ENCODE measurements at regions not wholly inside any gene's neighbourhood (a gene's known extent, or its start where the extent isn't known, plus 50 kb on each side); places are given as distances from the start of the nearest gene placed in this dataset.
"Not testable (repeated sequence)": the region's sequence is repeated elsewhere in the genome, so short reads cannot be mapped to it uniquely, and the experiment has no call there.

DNA sequence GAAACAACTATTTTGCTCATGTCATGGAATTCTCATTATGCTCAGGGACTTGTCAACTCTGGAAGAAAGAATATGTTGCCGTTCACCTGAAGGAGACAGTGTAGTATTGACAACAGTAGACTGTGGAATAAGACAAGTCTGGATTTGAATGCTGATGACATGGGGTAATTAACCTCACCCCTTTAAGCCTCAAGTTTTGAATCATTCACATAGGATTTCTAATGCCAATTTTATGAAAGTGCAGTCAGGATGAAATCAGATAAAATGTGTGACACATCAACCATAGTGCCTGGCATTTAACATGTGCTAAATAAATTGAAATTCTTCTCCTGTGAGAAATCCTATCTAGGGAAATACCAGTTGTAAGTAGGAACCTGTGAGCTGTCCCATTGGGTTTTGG, 305.8 kb downstream of the KIF20B start:
- TF ChIP-seq, protein P1, sequence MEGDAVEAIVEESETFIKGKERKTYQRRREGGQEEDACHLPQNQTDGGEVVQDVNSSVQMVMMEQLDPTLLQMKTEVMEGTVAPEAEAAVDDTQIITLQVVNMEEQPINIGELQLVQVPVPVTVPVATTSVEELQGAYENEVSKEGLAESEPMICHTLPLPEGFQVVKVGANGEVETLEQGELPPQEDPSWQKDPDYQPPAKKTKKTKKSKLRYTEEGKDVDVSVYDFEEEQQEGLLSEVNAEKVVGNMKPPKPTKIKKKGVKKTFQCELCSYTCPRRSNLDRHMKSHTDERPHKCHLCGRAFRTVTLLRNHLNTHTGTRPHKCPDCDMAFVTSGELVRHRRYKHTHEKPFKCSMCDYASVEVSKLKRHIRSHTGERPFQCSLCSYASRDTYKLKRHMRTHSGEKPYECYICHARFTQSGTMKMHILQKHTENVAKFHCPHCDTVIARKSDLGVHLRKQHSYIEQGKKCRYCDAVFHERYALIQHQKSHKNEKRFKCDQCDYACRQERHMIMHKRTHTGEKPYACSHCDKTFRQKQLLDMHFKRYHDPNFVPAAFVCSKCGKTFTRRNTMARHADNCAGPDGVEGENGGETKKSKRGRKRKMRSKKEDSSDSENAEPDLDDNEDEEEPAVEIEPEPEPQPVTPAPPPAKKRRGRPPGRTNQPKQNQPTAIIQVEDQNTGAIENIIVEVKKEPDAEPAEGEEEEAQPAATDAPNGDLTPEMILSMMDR (IDR thresholded peaks at IDR 0.05; ENCODE audit: borderline replicate concordance, insufficient read depth, low read depth, low read length) = no peak
- no peak overlapping the region for H3K4me3 ChIP-seq (ENCODE audit: low read depth, low read length)

DNA sequence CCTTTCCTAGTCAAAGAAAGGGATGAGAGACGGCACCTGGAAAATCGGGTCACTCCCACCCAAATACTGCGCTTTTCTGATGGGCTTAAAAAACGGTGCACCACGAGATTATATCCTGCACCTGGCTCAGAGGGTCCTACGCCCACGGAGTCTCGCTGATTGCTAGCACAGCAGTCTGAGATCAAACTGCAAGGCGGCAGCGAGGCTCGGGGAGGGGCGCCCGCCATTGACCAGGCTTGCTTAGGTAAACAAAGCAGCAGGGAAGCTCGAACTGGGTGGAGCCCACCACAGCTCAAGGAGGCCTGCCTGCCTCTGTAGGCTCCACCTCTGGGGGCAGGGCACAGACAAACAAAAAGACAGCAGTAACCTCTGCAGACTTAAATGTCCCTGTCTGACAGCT, 309.9 kb downstream of the KIF20B start:
- not testable (repeated sequence) for H3K4me3 ChIP-seq (ENCODE audit: low read depth, low read length)

DNA sequence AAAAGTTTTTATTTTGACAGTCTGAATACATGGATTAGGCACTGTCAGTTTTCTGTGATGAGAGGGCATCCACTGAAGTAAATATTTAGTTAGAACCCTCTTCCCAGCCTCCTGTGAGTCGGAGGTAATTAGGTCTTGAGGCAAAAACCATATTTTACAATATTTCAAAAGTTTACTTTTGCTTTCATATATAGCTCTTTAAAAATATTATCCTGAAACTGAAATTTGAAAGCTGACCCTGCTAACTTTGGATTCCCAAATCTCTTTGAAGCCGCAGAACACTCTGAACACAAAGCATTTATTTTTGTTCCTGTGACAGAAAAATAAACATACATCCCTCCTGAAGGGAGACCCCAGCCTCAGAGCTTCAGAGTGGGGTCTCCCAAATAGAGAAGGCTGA, 317.4 kb downstream of the KIF20B start:
- no peak overlapping the region for H3K4me3 ChIP-seq (ENCODE audit: low read depth, low read length)
- TF ChIP-seq, protein P1 (IDR thresholded peaks at IDR 0.05; ENCODE audit: borderline replicate concordance, insufficient read depth, low read depth, low read length) = no peak

DNA sequence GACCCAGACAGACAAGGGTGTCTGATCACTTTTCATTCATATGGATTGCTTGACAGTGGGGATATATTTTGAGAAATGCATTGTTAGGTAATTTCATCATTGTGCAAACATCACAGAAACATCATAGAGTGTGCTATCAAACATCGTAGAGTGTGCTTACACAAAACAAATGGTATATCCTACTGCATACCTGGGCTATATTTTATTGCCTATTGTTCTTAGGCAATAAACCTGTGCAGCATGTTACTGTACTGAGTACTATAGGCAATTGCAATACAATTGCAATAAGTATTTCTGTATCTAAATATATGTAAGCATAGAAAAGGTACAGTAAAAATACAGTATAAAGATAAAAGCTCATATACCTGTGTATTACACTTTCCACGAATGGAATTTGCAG, 319.1 kb downstream of the KIF20B start:
- TF ChIP-seq, protein P1 (IDR thresholded peaks at IDR 0.05; ENCODE audit: borderline replicate concordance, insufficient read depth, low read depth, low read length) = no peak
- H3K4me3 ChIP-seq (ENCODE audit: low read depth, low read length) = no peak overlapping the region

DNA sequence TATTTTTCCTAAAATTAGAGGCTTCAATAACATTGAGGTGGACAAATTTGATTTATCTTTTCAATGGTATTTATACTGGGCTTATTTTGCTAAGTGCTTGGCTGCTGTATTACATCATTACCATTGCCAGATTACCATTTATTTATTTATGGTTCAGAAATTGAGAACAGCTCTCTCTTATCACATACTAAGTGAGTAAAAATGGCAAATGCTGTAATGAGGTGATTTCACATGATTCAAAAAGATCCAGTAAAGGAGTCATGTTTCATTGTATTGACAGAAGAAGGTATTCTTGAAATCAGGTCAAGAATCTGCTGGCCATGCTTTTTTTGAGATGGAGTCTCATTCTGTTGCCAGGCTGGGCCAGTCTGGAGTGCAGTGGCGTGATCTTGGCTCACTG, 322.6 kb downstream of the KIF20B start:
- TF ChIP-seq, protein P1 (IDR thresholded peaks at IDR 0.05; ENCODE audit: borderline replicate concordance, insufficient read depth, low read depth, low read length) = no peak

DNA sequence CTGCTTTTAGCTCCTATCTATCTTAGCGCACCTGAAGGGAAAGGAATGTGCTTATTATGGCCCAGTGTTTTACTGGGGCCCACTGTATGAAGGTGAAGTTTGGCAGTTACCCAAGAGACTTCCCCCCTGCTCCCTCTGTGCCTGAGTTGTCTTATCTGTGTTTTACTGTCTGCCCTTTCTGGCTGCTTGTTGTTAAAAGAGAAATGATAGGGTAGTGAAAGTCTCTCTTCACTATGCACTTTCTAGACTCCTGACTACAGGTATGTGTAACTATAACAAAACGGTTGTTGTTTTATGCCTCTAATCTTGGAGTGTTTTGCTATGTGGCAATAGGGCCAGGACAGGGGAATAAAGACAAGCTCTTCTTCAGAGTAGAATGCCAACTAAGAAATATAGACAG, 326.9 kb downstream of the KIF20B start:
- H3K4me3 ChIP-seq (ENCODE audit: low read depth, low read length) = no peak overlapping the region
- TF ChIP-seq, protein P1 (IDR thresholded peaks at IDR 0.05; ENCODE audit: borderline replicate concordance, insufficient read depth, low read depth, low read length) = no peak

More for the DNA sequence above, 322.6 kb downstream of the KIF20B start:
- no peak overlapping the region for H3K4me3 ChIP-seq (ENCODE audit: low read depth, low read length)

DNA sequence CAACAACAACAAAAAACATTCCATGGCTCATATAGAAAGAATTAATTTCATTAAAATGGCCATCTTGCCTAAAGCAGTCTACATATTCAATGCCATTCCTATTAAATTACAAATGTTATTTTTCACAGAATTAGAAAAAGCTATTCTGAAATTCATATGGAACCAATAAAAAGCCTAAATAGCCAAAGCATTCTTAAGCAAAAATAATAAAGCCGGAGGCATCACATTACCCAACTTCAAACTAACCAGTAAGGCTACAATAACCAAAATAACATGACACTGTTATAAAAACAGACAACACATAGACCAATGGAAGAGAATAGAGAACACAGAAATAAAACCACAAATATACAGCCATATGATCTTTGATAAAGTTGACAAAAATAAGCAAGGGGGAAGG, 330.4 kb downstream of the KIF20B start:
- TF ChIP-seq, protein P1 (IDR thresholded peaks at IDR 0.05; ENCODE audit: borderline replicate concordance, insufficient read depth, low read depth, low read length) = no peak
- no peak overlapping the region for H3K4me3 ChIP-seq (ENCODE audit: low read depth, low read length)

DNA sequence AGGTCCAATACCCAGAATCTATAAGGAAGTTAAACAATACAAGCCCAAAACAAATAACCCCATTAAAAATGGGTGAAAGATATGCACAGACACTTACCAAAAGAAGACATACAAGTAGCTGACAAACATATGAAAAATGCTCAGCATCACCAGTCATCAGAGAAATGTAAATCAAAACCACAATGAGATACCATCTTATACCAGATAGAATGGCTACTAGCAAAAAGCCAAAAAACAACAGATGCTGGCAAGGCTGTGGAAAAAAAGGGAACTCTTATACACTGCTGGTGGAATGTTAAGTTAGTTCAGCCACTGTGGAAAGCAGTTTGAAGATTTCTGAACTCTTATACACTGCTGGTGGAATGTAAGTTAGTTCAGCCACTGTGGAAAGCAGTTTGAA, 331.1 kb downstream of the KIF20B start:
- TF ChIP-seq, protein P1 (IDR thresholded peaks at IDR 0.05; ENCODE audit: borderline replicate concordance, insufficient read depth, low read depth, low read length) = no peak
- no peak overlapping the region for H3K4me3 ChIP-seq (ENCODE audit: low read depth, low read length)

DNA sequence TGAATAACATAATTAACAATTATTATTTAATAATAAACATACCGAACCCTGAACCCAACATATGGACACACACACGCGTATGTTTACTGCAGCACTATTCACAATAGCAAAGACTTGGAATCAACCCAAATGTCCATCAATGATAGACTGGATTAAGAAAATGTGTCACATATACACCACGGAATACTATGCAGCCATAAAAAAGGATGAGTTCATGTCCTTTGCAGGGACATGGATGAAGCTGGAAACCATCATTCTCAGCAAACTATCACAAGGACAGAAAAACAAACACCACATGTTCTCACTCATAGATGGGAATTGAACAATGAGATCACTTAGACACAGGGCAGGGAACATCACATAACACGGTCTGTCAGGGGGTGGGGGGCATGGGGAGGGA, 333.5 kb downstream of the KIF20B start:
- H3K4me3 ChIP-seq (ENCODE audit: low read depth, low read length) = not testable (repeated sequence)
